H9 (cell line): ENCODE measurements at regions not wholly inside any gene's neighbourhood (a gene's known extent, or its start where the extent isn't known, plus 50 kb on each side); places are given as distances from the start of the nearest gene placed in this dataset.

ENCODE experiments used
- DNase-seq: peaks from one replicate; pipeline ENCODE4 v3.0.0-alpha.2; 2017
- H2AFZ ChIP-seq: one replicate; pipeline ENCODE4 v1.6.1; 2013; ENCODE audit warnings: mild to moderate bottlenecking, low read length, control low read depth, moderate library complexity
- H2AK5ac ChIP-seq: 2 replicates; pipeline ENCODE4 v1.6.1; 2013; ENCODE audit warnings: low read length, control low read depth, mixed read lengths; ENCODE audit not compliant: insufficient read length
- H2BK120ac ChIP-seq: one replicate; pipeline ENCODE4 v1.6.1; 2013; ENCODE audit warnings: low read depth, mild to moderate bottlenecking, low read length, control low read depth, inconsistent platforms; ENCODE audit not compliant: poor library complexity, severe bottlenecking
- H2BK12ac ChIP-seq: 2 replicates; pipeline ENCODE4 v1.6.1; 2013; ENCODE audit warnings: low read length, control low read depth, mixed read lengths, low read depth; ENCODE audit not compliant: insufficient read length
- H2BK15ac ChIP-seq: 2 replicates; pipeline ENCODE4 v1.6.1; 2013; ENCODE audit warnings: low read depth, low read length, control low read depth
- H2BK20ac ChIP-seq: one replicate; pipeline ENCODE4 v1.6.1; 2013; ENCODE audit warnings: low read depth, mild to moderate bottlenecking, low read length, control low read depth, inconsistent platforms; ENCODE audit not compliant: poor library complexity, severe bottlenecking
- H2BK5ac ChIP-seq: 2 replicates; pipeline ENCODE4 v1.6.1; 2013; ENCODE audit warnings: low read length, control low read depth, mixed read lengths; ENCODE audit not compliant: insufficient read length
- H3K14ac ChIP-seq: 2 replicates; pipeline ENCODE4 v1.6.1; 2013; ENCODE audit warnings: low read length, control low read depth; ENCODE audit not compliant: insufficient read depth
- H3K18ac ChIP-seq: 2 replicates; pipeline ENCODE4 v1.6.1; 2013; ENCODE audit warnings: low read depth, mild to moderate bottlenecking, mixed read lengths, low read length, control low read depth; ENCODE audit not compliant: insufficient read length
- H3K23ac ChIP-seq: 2 replicates; pipeline ENCODE4 v1.6.1; 2013; ENCODE audit warnings: low read length, control low read depth, mixed read lengths, low read depth; ENCODE audit not compliant: insufficient read length
- H3K23me2 ChIP-seq: 2 replicates; pipeline ENCODE4 v1.6.1; 2013; ENCODE audit warnings: low read depth, mild to moderate bottlenecking, mixed read lengths, low read length, control low read depth; ENCODE audit not compliant: insufficient read length, poor library complexity, severe bottlenecking
- H3K27ac ChIP-seq: 2 replicates; pipeline ENCODE4 v1.5.1; 2013; ENCODE audit warnings: low read length, control low read depth, mixed read lengths, low read depth; ENCODE audit not compliant: insufficient read length
- H3K27me3 ChIP-seq: 2 replicates; pipeline ENCODE4 v1.6.1; 2013; ENCODE audit warnings: low read length, control low read depth, inconsistent platforms; ENCODE audit not compliant: insufficient read depth
- H3K4ac ChIP-seq: 2 replicates; pipeline ENCODE4 v1.6.1; 2013; ENCODE audit warnings: low read depth, mild to moderate bottlenecking, control low read depth, inconsistent platforms, low read length, moderate library complexity
- H3K4me1 ChIP-seq: 2 replicates; pipeline ENCODE4 v1.6.1; 2013; ENCODE audit warnings: low read length, control low read depth, inconsistent platforms; ENCODE audit not compliant: insufficient read depth
- H3K4me2 ChIP-seq: 2 replicates; pipeline ENCODE4 v1.6.1; 2013; ENCODE audit warnings: low read length, control low read depth, mixed read lengths; ENCODE audit not compliant: insufficient read length, insufficient read depth
- H3K56ac ChIP-seq: 2 replicates; pipeline ENCODE4 v1.6.1; 2013; ENCODE audit warnings: low read depth, mild to moderate bottlenecking, mixed read lengths, low read length, control low read depth; ENCODE audit not compliant: insufficient read length
- H3K79me1 ChIP-seq: 2 replicates; pipeline ENCODE4 v1.6.1; 2013; ENCODE audit warnings: low read depth, mild to moderate bottlenecking, moderate library complexity, low read length, control low read depth, inconsistent platforms; ENCODE audit not compliant: insufficient read depth, poor library complexity, severe bottlenecking
- H3K79me2 ChIP-seq: 2 replicates; pipeline ENCODE4 v1.6.1; 2013; ENCODE audit warnings: low read length, control low read depth, inconsistent platforms; ENCODE audit not compliant: insufficient read depth
- H3K9ac ChIP-seq: 2 replicates; pipeline ENCODE4 v1.6.1; 2013; ENCODE audit warnings: low read length, control low read depth, mixed read lengths; ENCODE audit not compliant: insufficient read length; ENCODE audit errors: extremely low read depth
- H3K9me3 ChIP-seq: one replicate; pipeline ENCODE4 v1.6.1; 2013; ENCODE audit warnings: low read depth, low read length, inconsistent platforms; ENCODE audit not compliant: control insufficient read depth
- H3T11ph ChIP-seq: one replicate; pipeline ENCODE4 v1.6.1; 2013; ENCODE audit warnings: mild to moderate bottlenecking, low read length, control low read depth, inconsistent platforms
- H4K20me1 ChIP-seq: one replicate; pipeline ENCODE4 v1.6.1; 2013; ENCODE audit not compliant: control insufficient read depth, insufficient read length, insufficient read depth
- H4K5ac ChIP-seq: 2 replicates; pipeline ENCODE4 v1.6.1; 2013; ENCODE audit warnings: low read depth, mild to moderate bottlenecking, mixed read lengths, low read length, control low read depth; ENCODE audit not compliant: insufficient read length
- H4K8ac ChIP-seq: replicated peaks from 2 replicates; pipeline ENCODE4 v1.6.1; 2013; ENCODE audit warnings: low read length, control low read depth, mixed read lengths, low read depth; ENCODE audit not compliant: insufficient read length
- H4K91ac ChIP-seq: 2 replicates; pipeline ENCODE4 v1.6.1; 2013; ENCODE audit warnings: low read depth, mild to moderate bottlenecking, moderate library complexity, mixed read lengths, low read length, control low read depth; ENCODE audit not compliant: insufficient read length
- H3K27ac Mint-ChIP-seq, 3 experiments: 2 replicates in 2 of 3; 3 replicates in 1 of 3; pipeline ENCODE4 v1.8.0; 2020 to 2021; ENCODE audit warnings: mixed read lengths in 3 of 3, mild to moderate bottlenecking in 1 of 3, moderate library complexity in 1 of 3
- H3K27me3 Mint-ChIP-seq: 2 replicates; pipeline ENCODE4 v1.8.0; 2021; ENCODE audit warnings: low read depth, mild to moderate bottlenecking, moderate library complexity, mixed read lengths
- H3K36me3 Mint-ChIP-seq, 3 experiments: 2 replicates in 2 of 3; 3 replicates in 1 of 3; pipeline ENCODE4 v1.8.0; 2020 to 2021; ENCODE audit warnings: low read depth in 3 of 3, mixed read lengths in 3 of 3; ENCODE audit not compliant: insufficient read depth in 1 of 3
- H3K4me1 Mint-ChIP-seq, 2 experiments: 2 replicates each; pipeline ENCODE4 v1.8.0; 2020; ENCODE audit warnings: mixed read lengths in 2 of 2
- H3K4me3 Mint-ChIP-seq, 2 experiments: 2 replicates in 1 of 2; 3 replicates in 1 of 2; pipeline ENCODE4 v1.8.0; 2020 to 2021; ENCODE audit warnings: mild to moderate bottlenecking in 2 of 2, mixed read lengths in 2 of 2, moderate library complexity in 1 of 2
- H3K9me3 Mint-ChIP-seq, 2 experiments: 2 replicates in 1 of 2; 3 replicates in 1 of 2; pipeline ENCODE4 v1.8.0; 2020; ENCODE audit warnings: mild to moderate bottlenecking in 2 of 2, mixed read lengths in 2 of 2, moderate library complexity in 1 of 2
- WGBS: extraction: QIAGEN DNeasy Blood & Tissue Kit; methylation state at CpG from one replicate; pipeline ENCODE4 v1.1.7; 2013; ENCODE audit warnings: missing lambda C conversion rate, low lambda C conversion rate, mixed read lengths; ENCODE audit not compliant: insufficient read length; ENCODE audit errors: extremely low coverage; 5-methylcytosine and 5-hydroxymethylcytosine counted together
- TF ChIP-seq, protein P1 (sequence below): fragments of 200-600 bp; sonication (generic); conservative IDR thresholded peaks from 3 replicates; pipeline ENCODE4 v1.8.0; 2021; ENCODE audit warnings: antibody characterized with exemption, mild to moderate bottlenecking

DNA sequence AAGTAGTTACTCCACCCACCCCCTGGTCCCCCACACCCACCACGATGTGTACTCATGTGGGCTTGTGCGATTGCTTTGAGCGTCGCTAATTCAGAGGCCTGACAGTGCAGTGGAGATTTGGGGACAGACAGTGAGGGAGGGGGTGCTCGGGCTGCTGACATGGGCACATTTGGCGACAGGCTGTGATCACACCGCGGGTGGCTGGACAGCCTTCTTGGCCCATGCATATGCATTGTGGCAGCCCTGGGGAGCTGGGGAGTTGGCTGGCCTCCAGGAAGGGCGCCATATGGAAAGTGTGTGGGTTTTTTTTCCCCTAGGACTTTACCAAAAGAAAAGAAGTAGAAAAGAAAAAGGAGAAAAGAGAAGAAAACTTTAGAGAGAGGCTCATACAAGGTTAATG lies 275.5 kb upstream of the N4BP1 start:
- Histone ChIP-seq H2AFZ (no peak overlapping the region), H3K9me3 (no peaks in the 10 kb centered on the region), H4K8ac (no peak overlapping the region), H3K79me1 (no peaks in the 10 kb centered on the region), H3K79me2 (no peaks in the 10 kb centered on the region), H4K5ac (no peak overlapping the region), H2BK15ac (no peak overlapping the region), H3K27me3 (no peaks in the 10 kb centered on the region), H3K27ac (no peak overlapping the region), H4K91ac (no peak overlapping the region), H3K4me1 (no peaks in the 10 kb centered on the region), H3K18ac (no peak overlapping the region), H3K23ac (no peak overlapping the region), H2BK20ac (no peak overlapping the region), H2BK5ac (no peak overlapping the region), H3K23me2 (no peaks in the 10 kb centered on the region), H2BK120ac (no peak overlapping the region), H3K56ac (no peak overlapping the region), H2AK5ac (no peak overlapping the region), H3K4ac (no peak overlapping the region), H3K4me2 (no peak overlapping the region), H3K14ac (no peak overlapping the region), H3T11ph (no peak overlapping the region), H4K20me1 (no peaks in the 10 kb centered on the region), H3K9ac (no peak overlapping the region), H2BK12ac (no peak overlapping the region)
- H3K36me3 Mint-ChIP-seq: no peaks in the 10 kb centered on the region
- no CpG with 5 or more reads among the region's 9 CpGs for WGBS
- TF ChIP-seq, protein P1, sequence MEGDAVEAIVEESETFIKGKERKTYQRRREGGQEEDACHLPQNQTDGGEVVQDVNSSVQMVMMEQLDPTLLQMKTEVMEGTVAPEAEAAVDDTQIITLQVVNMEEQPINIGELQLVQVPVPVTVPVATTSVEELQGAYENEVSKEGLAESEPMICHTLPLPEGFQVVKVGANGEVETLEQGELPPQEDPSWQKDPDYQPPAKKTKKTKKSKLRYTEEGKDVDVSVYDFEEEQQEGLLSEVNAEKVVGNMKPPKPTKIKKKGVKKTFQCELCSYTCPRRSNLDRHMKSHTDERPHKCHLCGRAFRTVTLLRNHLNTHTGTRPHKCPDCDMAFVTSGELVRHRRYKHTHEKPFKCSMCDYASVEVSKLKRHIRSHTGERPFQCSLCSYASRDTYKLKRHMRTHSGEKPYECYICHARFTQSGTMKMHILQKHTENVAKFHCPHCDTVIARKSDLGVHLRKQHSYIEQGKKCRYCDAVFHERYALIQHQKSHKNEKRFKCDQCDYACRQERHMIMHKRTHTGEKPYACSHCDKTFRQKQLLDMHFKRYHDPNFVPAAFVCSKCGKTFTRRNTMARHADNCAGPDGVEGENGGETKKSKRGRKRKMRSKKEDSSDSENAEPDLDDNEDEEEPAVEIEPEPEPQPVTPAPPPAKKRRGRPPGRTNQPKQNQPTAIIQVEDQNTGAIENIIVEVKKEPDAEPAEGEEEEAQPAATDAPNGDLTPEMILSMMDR: no peak
- H3K27ac Mint-ChIP-seq: no peak overlapping the region
- H3K27me3 Mint-ChIP-seq: peaks cover 11% of the 10 kb centered on the region
- no peak overlapping the region for H3K4me3 Mint-ChIP-seq
- H3K4me1 Mint-ChIP-seq: peaks cover 6 to 12% of the 10 kb centered on the region in 2 experiments
- H3K9me3 Mint-ChIP-seq: no peaks in the 10 kb centered on the region
- no peak for DNase-seq
